ENCODE measurements at regions not wholly inside any gene's neighbourhood (a gene's known extent, or its start where the extent isn't known, plus 50 kb on each side); places are given as distances from the start of the nearest gene placed in this dataset.

DNA sequence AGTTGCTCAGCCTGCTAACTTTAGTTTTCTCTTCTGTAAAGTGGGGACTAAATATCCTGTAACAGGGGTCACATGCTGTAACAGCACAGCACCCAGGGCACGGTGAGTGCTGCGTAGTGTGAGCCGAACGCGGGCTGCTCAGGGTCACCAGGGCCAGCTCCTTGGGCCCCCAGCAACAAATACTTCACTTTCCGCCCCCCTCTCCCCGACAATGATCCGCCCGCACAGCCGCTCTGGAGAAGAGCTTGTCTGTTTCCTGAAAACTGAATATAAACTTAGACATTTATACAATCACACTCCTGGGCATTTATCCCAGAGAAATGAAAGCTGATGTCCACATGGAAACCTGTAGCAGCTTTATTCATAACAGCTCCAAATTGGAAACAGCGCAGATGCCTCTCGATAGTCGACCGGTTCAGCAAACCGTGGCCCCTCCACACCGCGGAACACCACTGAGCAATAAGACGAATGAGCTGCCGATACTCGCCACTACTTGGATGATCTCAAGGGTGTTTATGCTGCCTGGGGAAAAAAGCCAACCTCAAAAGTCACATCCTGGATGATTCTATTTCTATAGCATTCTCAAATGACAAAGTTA is 267.2 kb downstream of the PARN start:
- TF ChIP-seq, protein P1, sequence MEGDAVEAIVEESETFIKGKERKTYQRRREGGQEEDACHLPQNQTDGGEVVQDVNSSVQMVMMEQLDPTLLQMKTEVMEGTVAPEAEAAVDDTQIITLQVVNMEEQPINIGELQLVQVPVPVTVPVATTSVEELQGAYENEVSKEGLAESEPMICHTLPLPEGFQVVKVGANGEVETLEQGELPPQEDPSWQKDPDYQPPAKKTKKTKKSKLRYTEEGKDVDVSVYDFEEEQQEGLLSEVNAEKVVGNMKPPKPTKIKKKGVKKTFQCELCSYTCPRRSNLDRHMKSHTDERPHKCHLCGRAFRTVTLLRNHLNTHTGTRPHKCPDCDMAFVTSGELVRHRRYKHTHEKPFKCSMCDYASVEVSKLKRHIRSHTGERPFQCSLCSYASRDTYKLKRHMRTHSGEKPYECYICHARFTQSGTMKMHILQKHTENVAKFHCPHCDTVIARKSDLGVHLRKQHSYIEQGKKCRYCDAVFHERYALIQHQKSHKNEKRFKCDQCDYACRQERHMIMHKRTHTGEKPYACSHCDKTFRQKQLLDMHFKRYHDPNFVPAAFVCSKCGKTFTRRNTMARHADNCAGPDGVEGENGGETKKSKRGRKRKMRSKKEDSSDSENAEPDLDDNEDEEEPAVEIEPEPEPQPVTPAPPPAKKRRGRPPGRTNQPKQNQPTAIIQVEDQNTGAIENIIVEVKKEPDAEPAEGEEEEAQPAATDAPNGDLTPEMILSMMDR (IDR thresholded peaks at IDR 0.05; ENCODE audit: low read depth, low read length, missing control alignments), result no peak
- H3K4me3 ChIP-seq (replicated peaks; ENCODE audit: low read depth, low read length), result peak overlapping the region; percentile 23
- DNase-seq (ENCODE audit: extremely low read depth, low read depth), result peak; percentile 57

DNA sequence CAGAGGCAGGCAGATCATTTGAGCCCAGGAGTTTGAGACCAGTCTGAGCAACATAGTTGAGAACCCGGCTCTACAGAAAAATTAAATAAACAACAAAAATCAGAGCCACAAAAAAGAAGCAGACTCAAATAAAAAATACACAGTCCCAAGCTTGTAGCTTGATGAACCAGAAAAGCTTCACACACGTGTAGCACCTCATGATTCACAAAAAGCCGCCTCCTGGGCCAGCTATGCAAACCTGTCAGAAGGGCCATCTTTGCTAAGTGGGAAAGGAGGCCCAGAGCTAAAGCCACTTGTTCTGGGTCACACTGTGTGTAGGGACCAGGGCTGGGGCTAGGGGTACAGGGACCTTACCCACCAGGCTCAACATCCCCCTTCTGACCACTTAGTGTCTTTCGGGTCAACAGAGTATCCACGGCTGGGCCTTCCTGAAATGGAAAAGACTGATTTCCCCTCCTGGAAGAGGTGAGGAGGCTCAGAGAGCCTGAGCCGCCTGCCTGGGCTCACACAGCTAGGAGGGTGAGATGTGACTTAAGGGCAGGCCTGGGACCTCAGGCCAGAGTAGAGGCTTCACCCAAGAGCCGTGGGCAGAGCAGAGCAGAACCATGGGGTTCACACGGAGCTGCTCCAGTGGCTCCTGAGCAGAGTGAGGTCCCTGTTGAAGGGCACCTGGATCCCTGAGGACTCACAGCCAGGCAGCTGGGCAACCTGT is 269.6 kb downstream of the PARN start:
- TF ChIP-seq, protein P1 (IDR thresholded peaks at IDR 0.05; ENCODE audit: low read depth, low read length, missing control alignments), result no peak
- H3K4me3 ChIP-seq (replicated peaks; ENCODE audit: low read depth, low read length), result no peak overlapping the region
- DNase-seq (ENCODE audit: extremely low read depth, low read depth), result no peak

DNA sequence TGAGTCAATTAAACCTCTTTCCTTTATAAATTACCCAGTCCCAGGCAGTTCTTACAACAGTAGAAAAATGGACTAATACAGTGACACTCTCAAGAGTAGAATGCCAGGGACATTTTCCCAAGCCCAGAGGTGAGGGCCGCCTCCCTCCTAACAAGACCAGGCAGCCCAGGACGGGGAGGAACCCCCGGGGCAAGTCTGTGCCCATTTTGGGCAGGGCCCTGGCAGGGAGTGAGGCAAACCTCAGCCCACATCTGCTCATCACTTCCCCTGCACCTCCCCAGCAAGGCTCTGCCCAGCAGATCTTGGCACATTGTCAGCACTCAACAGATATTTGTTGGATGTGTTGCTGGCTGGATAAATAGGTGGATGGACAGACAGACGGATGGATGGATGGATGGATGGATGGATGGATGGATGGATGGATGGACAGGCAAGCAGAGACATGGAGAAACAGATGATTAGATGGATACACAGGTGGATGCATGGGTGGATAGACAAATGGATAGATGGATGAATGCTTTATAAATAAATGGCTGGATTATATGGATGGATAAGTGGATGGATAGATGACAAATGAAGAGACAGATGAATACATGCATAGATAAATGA is 271.3 kb downstream of the PARN start:
- TF ChIP-seq, protein P1 (IDR thresholded peaks at IDR 0.05; ENCODE audit: low read depth, low read length, missing control alignments), result no peak
- no peak for DNase-seq (ENCODE audit: extremely low read depth, low read depth)
- no peak overlapping the region for H3K4me3 ChIP-seq (replicated peaks; ENCODE audit: low read depth, low read length)

DNA sequence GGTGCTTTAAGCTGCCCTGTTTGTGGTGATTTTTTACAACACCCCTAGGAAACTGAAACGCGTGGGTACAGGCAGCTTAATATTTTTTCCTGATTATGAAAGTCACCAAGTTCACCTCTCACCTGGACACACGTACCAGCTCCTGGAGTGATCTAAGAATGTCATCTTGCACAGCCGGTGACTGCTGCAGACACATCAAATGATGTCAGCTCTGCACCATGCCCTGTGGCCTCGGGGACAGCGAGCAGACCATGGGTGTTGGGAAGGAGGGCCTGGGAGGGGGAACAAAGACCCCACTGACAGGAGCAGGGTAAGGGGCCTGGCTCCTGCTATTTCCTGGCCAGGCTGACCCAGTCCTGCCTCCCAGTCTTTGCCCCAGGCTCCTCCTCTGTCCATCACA is 272.7 kb downstream of the PARN start:
- no peak overlapping the region for H3K4me3 ChIP-seq (replicated peaks; ENCODE audit: low read depth, low read length)
- no peak for DNase-seq (ENCODE audit: extremely low read depth, low read depth)
- TF ChIP-seq, protein P1 (IDR thresholded peaks at IDR 0.05; ENCODE audit: low read depth, low read length, missing control alignments), result no peak

DNA sequence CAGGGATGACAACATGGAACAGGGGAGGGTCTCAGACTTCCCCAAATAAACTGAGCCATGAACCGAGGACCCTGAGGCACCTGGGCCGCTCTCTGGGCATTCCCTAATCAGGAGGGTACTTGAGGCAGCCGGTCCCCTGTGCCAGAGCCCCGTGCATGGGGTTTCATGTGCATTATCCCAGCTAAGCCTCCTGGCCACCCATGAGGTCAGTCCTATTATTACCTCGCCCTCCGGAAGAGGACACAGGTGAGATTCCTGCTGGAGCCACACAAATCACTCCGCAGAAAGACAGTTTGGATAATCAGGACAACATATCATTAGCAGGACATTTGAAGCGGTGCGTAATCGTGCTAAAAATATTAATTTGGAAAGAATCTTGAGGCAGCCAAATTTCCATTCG is 274.0 kb downstream of the PARN start:
- DNase-seq (ENCODE audit: extremely low read depth, low read depth), result no peak
- H3K4me3 ChIP-seq (replicated peaks; ENCODE audit: low read depth, low read length), result no peak overlapping the region
- TF ChIP-seq, protein P1 (IDR thresholded peaks at IDR 0.05; ENCODE audit: low read depth, low read length, missing control alignments), result no peak

DNA sequence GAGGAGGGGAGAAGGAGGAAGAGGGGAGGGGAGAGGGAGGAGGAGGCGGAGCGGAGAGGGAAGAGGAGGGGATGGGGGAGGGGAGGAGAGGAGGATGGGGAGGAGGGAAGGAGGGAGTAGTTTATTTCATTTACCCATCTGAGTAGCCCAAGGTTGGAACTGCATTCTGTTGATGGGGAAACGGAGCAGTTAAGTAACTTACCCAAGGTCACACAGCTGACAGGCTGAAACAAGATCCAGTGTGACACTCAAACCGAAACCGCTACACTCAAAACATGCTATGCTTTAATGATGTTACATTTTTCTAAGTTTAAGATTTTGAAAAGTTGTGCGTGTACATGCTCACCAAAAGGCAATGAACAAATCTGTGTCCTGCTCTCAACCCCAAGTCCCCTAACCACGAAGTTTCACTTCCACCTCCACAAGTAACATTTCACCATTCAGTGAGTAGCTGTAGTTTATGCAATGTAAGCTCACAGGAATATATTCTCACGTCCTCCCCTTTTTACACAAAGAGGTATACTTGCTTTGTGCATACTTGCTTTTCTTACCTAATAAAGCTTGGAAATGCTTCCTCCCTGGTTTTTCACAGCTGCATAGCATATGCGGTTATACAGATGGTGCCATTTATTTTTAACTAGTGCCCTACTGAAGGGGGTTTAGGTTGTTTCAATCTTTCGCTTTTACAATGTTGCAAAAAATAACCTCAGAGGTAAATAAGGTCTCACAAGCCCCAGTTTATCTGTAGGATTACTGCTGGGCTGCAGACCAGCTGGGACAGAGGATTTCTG is 275.3 kb downstream of the PARN start:
- TF ChIP-seq, protein P1 (IDR thresholded peaks at IDR 0.05; ENCODE audit: low read depth, low read length, missing control alignments), result no peak
- DNase-seq (ENCODE audit: extremely low read depth, low read depth), result no peak
- H3K4me3 ChIP-seq (replicated peaks; ENCODE audit: low read depth, low read length), result peak overlapping the region; percentile 33

Data from HFF-Myc (cell line).